Activated naive CD4-positive, alpha-beta T cell treated with anti-CD3 and anti-CD28 coated beads for 36 hours (primary cell): ENCODE measurements at regions not wholly inside any gene's neighbourhood (a gene's known extent, or its start where the extent isn't known, plus 50 kb on each side); places are given as distances from the start of the nearest gene placed in this dataset.

ENCODE experiments used
- CTCF ChIA-PET: fragments of 350-600 bp; sonication (Branson Sonifier 250); formaldehyde crosslinking; loops from one replicate; lab custom pipeline; 2021; ENCODE audit warnings: antibody characterized with exemption; lab: Charles Lee
- DNase-seq: peaks from one replicate; pipeline ENCODE4 v3.0.0-alpha.2; 2020
- H3K27ac Mint-ChIP-seq: one replicate; pipeline ENCODE4 v1.8.0; 2021; ENCODE audit warnings: mild to moderate bottlenecking, mixed read lengths
- H3K27me3 Mint-ChIP-seq: one replicate; pipeline ENCODE4 v1.8.0; 2021; ENCODE audit warnings: low read depth, mixed read lengths
- H3K36me3 Mint-ChIP-seq: one replicate; pipeline ENCODE4 v1.8.0; 2021; ENCODE audit warnings: low read depth, mixed read lengths
- H3K4me1 Mint-ChIP-seq: one replicate; pipeline ENCODE4 v1.8.0; 2021; ENCODE audit warnings: low read depth, mixed read lengths
- H3K4me3 Mint-ChIP-seq: one replicate; pipeline ENCODE4 v1.8.0; 2021; ENCODE audit warnings: mild to moderate bottlenecking, moderate library complexity, mixed read lengths
- H3K9me3 Mint-ChIP-seq: one replicate; pipeline ENCODE4 v1.8.0; 2021; ENCODE audit warnings: mixed read lengths
- intact Hi-C: fragments of 100-400 bp; cut with micrococcal nuclease; formaldehyde crosslinking; loops from one replicate; pipeline ENCODE4 v1.15.1; 2023

GRCh38 chr10:131499566-131499965 lies 188.0 kb upstream of the TCERG1L start:
- Mint-ChIP-seq H3K36me3 (peaks cover 2% of the 10 kb centered on the region), H3K4me3 (no peak overlapping the region), H3K9me3 (peaks cover 21% of the 10 kb centered on the region), H3K4me1 (no peaks in the 10 kb centered on the region), H3K27ac (no peak overlapping the region), H3K27me3 (no peaks in the 10 kb centered on the region)
- intact Hi-C loops, result no loop called here
- no peak for DNase-seq
- CTCF ChIA-PET, result no interaction called here

DNA sequence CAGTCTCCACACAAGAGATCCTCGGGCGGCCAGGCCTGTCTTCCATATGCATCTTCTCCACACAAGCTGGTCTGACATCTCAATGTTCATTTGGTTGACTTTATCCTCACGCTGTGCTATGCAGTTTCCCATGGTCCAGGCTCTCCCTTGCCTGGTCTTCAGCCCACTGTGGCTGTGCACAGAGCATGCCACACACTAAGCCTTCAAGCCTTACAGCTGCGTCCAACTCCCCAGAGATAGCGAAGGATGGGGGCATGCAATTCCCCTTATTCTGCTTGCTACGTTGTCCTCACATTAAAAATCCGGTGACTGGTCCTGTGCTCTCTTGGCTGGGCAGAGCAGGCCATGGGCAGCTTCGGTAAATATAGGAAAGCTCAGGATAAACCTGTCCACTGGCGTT lies 188.7 kb upstream of the TCERG1L start:
- Mint-ChIP-seq H3K27me3 (no peaks in the 10 kb centered on the region), H3K27ac (no peak overlapping the region), H3K4me1 (no peaks in the 10 kb centered on the region), H3K36me3 (peaks cover 2% of the 10 kb centered on the region), H3K9me3 (peaks cover 21% of the 10 kb centered on the region), H3K4me3 (no peak overlapping the region)
- CTCF ChIA-PET, result no interaction called here
- no peak for DNase-seq
- intact Hi-C loops, result no loop called here

DNA sequence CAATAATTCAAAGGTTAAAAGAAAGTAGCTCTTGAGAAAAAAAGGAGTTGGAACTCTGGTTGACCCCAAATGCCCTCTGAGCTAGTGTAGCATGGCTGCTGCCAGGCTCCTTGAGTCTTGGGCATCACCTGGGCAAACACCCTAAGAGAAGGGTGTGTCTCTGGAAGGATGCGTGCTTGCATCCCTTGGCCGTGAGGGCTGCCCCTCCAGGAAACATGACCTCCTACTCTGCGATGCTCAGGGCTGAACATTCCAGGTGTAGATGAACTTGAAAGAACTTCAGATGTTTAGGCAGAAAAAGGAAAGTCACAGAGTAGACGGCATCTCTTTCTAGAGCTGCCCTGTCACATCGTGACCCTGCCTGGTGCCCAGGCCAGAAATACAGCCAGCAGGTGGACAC lies 189.4 kb upstream of the TCERG1L start:
- intact Hi-C loops, result no loop called here
- no peak overlapping the region for H3K4me3 Mint-ChIP-seq
- H3K4me1 Mint-ChIP-seq, result no peaks in the 10 kb centered on the region
- DNase-seq, result no peak
- no peak overlapping the region for H3K27ac Mint-ChIP-seq
- peaks cover 2% of the 10 kb centered on the region for H3K36me3 Mint-ChIP-seq
- CTCF ChIA-PET, result no interaction called here
- H3K9me3 Mint-ChIP-seq, result peaks cover 22% of the 10 kb centered on the region
- no peaks in the 10 kb centered on the region for H3K27me3 Mint-ChIP-seq

DNA sequence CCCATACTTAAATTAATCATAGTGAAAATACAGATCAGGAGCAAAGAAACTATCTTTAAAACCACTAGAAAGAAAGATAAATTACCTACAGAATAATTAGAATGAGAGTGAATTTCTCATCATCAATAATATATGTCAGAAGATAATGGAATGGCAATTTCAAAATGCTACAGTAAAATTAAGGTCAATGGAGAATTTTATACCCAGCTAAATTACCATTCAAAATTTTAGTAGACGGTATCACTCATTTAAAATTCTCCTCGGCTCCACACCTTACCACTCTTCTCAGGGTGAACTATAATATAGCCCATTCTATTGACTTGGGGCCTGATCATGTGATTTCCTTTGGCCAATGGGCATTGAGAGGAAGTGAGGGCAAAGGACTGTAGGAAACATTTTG lies 192.5 kb upstream of the TCERG1L start:
- Mint-ChIP-seq H3K4me1 (no peaks in the 10 kb centered on the region), H3K9me3 (peaks cover 26% of the 10 kb centered on the region), H3K36me3 (peaks cover 2% of the 10 kb centered on the region), H3K27me3 (no peaks in the 10 kb centered on the region), H3K4me3 (no peak overlapping the region), H3K27ac (no peak overlapping the region)
- no peak for DNase-seq
- CTCF ChIA-PET, result no interaction called here
- intact Hi-C loops, result no loop called here

- H3K27me3 Mint-ChIP-seq, result peaks cover under 1% of the 10 kb centered on the region
- intact Hi-C loops, result no loop called here
- no peak for DNase-seq
- H3K27ac Mint-ChIP-seq, result no peak overlapping the region
- peaks cover 12% of the 10 kb centered on the region for H3K9me3 Mint-ChIP-seq
- no peak overlapping the region for H3K4me3 Mint-ChIP-seq
- CTCF ChIA-PET, result no interaction called here
- H3K4me1 Mint-ChIP-seq, result no peaks in the 10 kb centered on the region
- no peaks in the 10 kb centered on the region for H3K36me3 Mint-ChIP-seq
Measured at GRCh38 chr10:131511391-131511790, 199.9 kb upstream of the TCERG1L start.

DNA sequence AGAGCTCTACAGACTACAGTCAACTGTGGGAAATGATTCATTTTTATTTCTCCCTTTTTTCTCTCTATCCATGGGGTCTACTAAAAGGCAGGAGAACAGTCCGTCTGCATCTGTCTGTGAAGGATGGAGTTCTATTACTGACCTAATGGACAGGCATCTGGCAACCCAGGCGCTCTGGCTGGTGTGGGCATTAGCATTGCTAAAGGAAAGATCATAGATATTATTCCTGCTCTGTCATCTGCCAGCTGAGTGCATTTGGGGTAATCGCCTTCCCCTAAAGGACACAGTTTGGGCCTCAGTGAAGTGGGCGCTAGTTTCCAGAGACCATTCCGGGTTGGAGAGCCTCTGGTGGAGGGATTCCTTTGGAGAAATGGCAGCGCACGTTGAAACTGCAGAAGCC lies 201.3 kb upstream of the TCERG1L start:
- DNase-seq, result no peak
- intact Hi-C loops, result no loop called here
- no peaks in the 10 kb centered on the region for H3K4me1 Mint-ChIP-seq
- no peak overlapping the region for H3K4me3 Mint-ChIP-seq
- peaks cover 2% of the 10 kb centered on the region for H3K27me3 Mint-ChIP-seq
- no peak overlapping the region for H3K27ac Mint-ChIP-seq
- CTCF ChIA-PET, result no interaction called here
- H3K36me3 Mint-ChIP-seq, result no peaks in the 10 kb centered on the region
- peaks cover 8% of the 10 kb centered on the region for H3K9me3 Mint-ChIP-seq

DNA sequence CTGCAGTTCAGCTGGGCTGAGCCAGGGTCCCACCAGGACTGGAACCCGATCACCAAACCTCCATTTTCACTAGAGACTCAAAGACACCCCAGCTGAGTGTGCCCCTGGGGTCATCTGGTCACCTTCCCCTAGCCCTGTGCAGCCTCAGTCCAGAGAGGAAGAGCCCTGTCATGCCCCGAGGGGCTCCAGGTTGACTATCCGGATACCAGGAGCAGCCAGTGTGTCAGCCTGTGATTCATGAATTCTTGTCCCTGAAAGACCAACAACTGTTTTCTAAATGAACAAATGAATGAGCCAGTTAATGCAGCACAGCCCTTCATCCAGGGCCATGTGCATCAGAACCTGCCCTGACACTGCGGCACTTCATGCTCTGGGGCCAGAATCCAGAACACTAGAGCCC lies 201.9 kb upstream of the TCERG1L start:
- Mint-ChIP-seq H3K27ac (no peak overlapping the region), H3K4me3 (no peak overlapping the region), H3K9me3 (peaks cover 8% of the 10 kb centered on the region), H3K4me1 (no peaks in the 10 kb centered on the region), H3K36me3 (no peaks in the 10 kb centered on the region), H3K27me3 (peaks cover 2% of the 10 kb centered on the region)
- CTCF ChIA-PET, result no interaction called here
- DNase-seq, result no peak
- intact Hi-C loops, result no loop called here

- CTCF ChIA-PET, result interaction anchor here (0.6 kb wide), 1 partner anchor 315 kb away, joined by 3 read pairs; no protein-coding TSS in a partner anchor
- H3K27me3 Mint-ChIP-seq, result peaks cover 2% of the 10 kb centered on the region
- H3K4me1 Mint-ChIP-seq, result no peaks in the 10 kb centered on the region
- intact Hi-C loops, result no loop called here
- H3K27ac Mint-ChIP-seq, result no peak overlapping the region
- peaks cover 8% of the 10 kb centered on the region for H3K9me3 Mint-ChIP-seq
- H3K4me3 Mint-ChIP-seq, result no peak overlapping the region
- no peak for DNase-seq
- H3K36me3 Mint-ChIP-seq, result no peaks in the 10 kb centered on the region
Measured at GRCh38 chr10:131513901-131514300, 202.4 kb upstream of the TCERG1L start.

DNA sequence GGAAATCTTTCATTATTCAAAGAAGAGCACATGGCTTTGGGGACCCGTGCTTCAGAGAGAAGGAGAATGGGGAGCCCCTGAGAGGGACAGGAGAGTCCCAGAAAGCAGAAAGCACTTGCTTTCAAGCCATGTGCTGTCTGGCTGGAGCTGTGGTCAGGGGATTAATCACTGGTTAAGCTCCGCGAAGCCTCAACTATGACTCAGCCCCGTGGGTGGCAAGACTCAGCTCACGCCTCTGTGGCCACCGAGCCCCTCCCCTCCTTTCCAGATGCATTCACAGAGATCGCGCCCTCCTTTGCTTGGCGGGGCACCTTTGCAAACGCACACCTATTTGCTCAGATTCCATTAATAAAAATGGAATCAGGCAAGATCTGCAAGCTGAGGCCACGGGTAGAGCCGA lies 202.9 kb upstream of the TCERG1L start:
- Mint-ChIP-seq H3K4me3 (no peak overlapping the region), H3K27ac (no peak overlapping the region), H3K36me3 (no peaks in the 10 kb centered on the region), H3K4me1 (no peaks in the 10 kb centered on the region), H3K9me3 (peaks cover 6% of the 10 kb centered on the region), H3K27me3 (peaks cover 2% of the 10 kb centered on the region)
- no peak for DNase-seq
- intact Hi-C loops, result no loop called here
- CTCF ChIA-PET, result interaction anchor here (0.6 kb wide), 1 partner anchor 314 kb away, joined by 3 read pairs; no protein-coding TSS in a partner anchor

GRCh38 chr10:131516285-131516684 lies 204.8 kb upstream of the TCERG1L start:
- CTCF ChIA-PET, result no interaction called here
- DNase-seq, result no peak
- H3K27me3 Mint-ChIP-seq, result peaks cover 4% of the 10 kb centered on the region
- H3K36me3 Mint-ChIP-seq, result no peaks in the 10 kb centered on the region
- no peaks in the 10 kb centered on the region for H3K4me1 Mint-ChIP-seq
- H3K4me3 Mint-ChIP-seq, result no peak overlapping the region
- H3K9me3 Mint-ChIP-seq, result no peaks in the 10 kb centered on the region
- no peak overlapping the region for H3K27ac Mint-ChIP-seq
- intact Hi-C loops, result no loop called here

- CTCF ChIA-PET, result no interaction called here
Measured at GRCh38 chr10:131517781-131518180, 206.3 kb upstream of the TCERG1L start.

GRCh38 chr10:131519723-131520605 lies 208.4 kb upstream of the TCERG1L start:
- CTCF ChIA-PET, result no interaction called here
- no peak for DNase-seq
- Mint-ChIP-seq H3K27ac (no peak overlapping the region), H3K27me3 (peaks cover 6% of the 10 kb centered on the region), H3K9me3 (no peaks in the 10 kb centered on the region), H3K4me1 (no peaks in the 10 kb centered on the region), H3K4me3 (no peak overlapping the region), H3K36me3 (no peaks in the 10 kb centered on the region)
- intact Hi-C loops, result no loop called here

More at GRCh38 chr10:131517781-131518180, 206.3 kb upstream of the TCERG1L start:
- DNase-seq, result no peak
- no peak overlapping the region for H3K4me3 Mint-ChIP-seq
- H3K27me3 Mint-ChIP-seq, result peaks cover 4% of the 10 kb centered on the region
- no peak overlapping the region for H3K27ac Mint-ChIP-seq
- intact Hi-C loops, result no loop called here
- H3K9me3 Mint-ChIP-seq, result no peaks in the 10 kb centered on the region
- no peaks in the 10 kb centered on the region for H3K36me3 Mint-ChIP-seq
- no peaks in the 10 kb centered on the region for H3K4me1 Mint-ChIP-seq
